MV-4-11 (cell line): ENCODE measurements at regions not wholly inside any gene's neighbourhood (a gene's known extent, or its start where the extent isn't known, plus 50 kb on each side); places are given as distances from the start of the nearest gene placed in this dataset.
"Not testable (repeated sequence)": the region's sequence is repeated elsewhere in the genome, so short reads cannot be mapped to it uniquely, and the experiment has no call there.

ENCODE experiments used
- DNase-seq: peaks from one replicate; lab custom pipeline; 2025; lab: John Stamatoyannopoulos, UW

GRCh38 chr2:52456561-52457377 is 1310.8 kb upstream of the CHAC2 start:
- DNase-seq, result peak; percentile 67

- DNase-seq, result no peak
Observed at GRCh38 chr2:52454962-52455361, 1312.6 kb upstream of the CHAC2 start.

GRCh38 chr2:52452201-52452600 is 1315.4 kb upstream of the CHAC2 start:
- no peak for DNase-seq

GRCh38 chr2:52445686-52446085 is 1321.9 kb upstream of the CHAC2 start:
- no peak for DNase-seq

DNA sequence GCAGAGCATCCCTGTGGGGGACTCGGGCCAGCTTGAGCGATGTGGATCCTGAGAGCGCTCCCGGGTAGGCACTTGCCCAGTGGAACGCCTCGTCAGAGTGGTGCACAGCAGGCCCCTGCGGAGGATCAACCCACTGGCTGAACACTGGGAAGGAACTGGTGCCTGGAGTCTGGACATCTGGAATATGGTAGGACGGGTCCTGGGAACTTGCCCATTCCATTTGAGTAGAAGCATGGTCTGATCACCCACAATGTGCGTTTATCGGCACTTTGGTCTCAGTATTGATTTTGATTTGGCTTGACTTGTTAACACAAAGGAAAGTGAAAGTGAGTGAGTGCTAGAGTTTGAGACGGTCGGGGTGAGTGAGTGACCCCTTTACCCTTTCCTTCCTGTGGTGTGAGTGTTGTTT is 1336.2 kb upstream of the CHAC2 start:
- DNase-seq, result no peak

DNA sequence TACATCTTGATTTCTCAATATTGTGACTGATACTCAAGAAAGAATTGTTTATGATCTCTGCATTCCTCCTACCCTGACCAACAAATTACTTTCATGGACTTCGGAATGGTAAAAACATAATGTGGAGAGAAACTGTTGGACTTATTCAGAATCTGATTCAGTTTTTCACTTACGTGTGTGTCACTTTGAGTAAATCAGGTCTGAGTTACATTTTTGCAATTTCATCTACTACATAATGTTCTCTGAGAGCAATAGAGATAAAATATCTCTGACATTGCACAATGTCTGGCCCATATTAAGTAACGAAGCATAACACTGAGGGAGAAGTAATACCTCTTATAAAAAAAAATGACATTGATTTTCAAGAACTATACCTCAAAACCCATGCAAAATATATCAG is 1337.9 kb upstream of the CHAC2 start:
- DNase-seq, result no peak

DNA sequence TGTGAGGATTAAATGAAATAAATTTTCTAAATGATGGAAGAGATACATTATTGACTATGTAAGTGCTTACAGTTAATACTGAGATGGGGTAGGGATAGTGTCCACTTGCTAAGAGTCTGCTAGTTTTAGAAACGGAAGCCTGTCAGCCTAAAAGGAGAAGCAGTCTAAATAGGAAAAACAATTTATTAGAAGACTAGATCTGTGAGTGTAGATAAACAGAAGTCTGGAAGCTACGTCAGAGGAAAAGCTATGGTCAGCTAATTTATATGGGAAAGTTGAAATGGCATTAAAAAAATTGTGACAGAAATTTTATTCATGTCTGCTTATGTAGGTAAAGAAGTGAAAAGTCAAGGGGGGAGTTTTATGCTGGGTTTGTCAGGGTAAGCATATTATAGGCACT is 1338.4 kb upstream of the CHAC2 start:
- no peak for DNase-seq

GRCh38 chr2:52428224-52428623 is 1339.4 kb upstream of the CHAC2 start:
- no peak for DNase-seq

DNA sequence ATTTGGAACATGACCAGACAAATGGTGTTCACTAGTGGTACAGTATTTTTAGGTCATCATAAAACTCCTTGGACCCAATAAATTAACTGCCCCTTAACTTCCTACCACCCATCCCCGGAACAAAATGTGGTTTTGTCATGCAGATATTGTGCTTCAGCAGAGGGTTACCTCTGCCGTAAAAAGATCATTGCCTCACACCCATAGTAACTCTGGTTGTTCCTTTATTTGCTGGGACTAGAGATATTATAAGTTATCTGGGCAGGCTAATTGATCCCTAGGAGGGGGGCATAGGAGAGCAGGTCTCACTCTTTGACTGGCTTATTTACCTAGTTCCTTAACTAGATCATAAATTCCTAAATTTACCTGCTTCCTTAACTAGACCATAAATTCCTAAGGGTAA is 1343.9 kb upstream of the CHAC2 start:
- no peak for DNase-seq

DNA sequence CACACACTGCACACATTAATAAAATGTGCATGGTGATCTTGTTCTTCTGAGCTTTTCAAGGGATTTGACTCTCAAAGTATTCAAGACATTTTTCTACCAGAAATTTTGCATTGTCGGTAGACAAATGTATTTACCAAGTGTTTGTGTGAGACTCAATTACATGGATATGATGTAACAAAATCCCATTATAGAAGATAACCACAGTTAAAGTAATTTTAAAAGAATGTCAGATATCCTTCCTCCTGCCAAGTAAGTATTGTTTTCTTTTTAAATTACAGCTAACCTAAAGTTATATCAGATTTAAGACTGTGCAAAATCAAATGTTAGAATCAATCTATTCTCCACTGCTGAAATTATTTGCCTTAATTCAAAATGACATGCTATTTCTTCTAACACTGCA is 1344.5 kb upstream of the CHAC2 start:
- DNase-seq, result no peak

- DNase-seq, result no peak
Observed at GRCh38 chr2:52416340-52416739, 1351.3 kb upstream of the CHAC2 start.

GRCh38 chr2:52414561-52415295 is 1352.9 kb upstream of the CHAC2 start:
- no peak for DNase-seq

DNA sequence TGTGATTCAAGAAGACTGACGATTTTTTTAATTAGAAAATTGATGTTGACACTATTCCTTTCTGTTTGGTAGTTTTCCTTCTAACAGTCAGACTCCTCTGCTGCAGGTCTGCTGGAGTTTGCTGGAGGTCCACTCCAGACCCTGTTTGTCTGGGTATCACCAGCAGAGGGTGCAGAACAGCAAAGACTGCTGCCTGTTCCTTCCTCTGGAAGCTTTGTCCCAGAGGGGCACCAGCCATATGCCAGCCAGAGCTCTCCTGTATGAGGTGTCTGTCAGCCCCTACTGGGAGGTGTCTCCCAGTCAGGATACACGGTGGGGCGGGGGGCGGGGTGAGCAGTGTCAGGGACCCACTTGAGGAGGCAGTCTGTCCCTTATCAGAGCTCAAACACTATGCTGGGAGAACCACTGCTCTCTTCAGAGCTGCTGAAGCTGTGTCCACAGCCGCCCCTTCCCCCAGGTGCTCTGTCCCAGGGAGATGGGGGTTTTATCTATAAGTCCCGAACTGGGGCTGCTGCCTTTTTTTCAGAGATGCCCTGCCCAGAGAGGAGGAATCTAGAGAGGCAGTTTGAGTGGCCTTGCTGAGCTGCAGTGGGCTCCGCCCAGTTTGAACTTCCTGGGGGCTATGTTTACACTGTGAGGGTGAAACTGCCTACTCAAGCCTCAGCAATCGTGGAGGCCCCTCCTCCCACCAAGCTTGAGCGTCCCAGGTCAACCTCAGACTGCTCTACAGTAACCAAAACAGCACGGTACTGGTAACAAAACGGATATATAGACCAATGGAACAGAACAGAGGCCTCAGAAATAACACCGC is 1358.1 kb upstream of the CHAC2 start:
- DNase-seq, result not testable (repeated sequence)

DNA sequence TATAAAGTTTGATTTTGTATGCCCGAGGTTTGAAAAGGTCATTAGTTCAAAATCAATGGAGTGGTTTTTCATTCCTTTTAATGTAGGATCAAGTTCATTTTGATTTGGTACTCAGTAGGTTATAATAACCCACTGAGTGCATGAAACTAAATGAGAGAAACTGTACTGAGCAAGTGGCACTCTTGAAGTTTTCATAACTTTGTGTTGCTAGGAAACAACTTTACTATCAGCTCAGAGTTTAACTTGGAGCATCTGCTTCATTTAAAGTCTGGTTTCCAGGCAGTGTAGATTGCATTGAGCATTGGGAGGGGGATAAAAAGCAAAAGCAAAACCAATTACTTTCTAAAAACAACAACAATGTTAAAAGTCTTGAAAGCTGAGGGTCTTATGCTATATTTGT is 1361.6 kb upstream of the CHAC2 start:
- no peak for DNase-seq

DNA sequence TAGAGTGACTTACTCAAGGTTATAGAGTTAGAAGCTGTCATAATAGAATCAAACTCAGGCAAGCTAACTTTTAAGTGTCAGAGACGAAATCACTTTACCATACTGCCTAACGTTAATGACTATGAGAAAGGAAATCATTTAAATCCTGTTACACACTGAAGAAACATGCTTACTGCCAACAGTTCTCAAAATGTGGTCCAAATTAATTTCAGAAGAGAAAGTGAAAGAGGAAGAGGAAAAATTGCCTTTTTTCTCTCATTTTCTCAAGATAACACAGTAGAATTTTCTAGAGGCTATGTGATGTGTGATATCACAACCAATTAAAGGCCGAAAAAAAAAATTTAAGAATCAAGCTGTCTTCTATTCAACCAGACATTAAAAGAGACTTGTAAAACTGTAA is 1362.7 kb upstream of the CHAC2 start:
- peak; percentile 67 for DNase-seq

GRCh38 chr2:52404046-52404445 is 1363.6 kb upstream of the CHAC2 start:
- no peak for DNase-seq

DNA sequence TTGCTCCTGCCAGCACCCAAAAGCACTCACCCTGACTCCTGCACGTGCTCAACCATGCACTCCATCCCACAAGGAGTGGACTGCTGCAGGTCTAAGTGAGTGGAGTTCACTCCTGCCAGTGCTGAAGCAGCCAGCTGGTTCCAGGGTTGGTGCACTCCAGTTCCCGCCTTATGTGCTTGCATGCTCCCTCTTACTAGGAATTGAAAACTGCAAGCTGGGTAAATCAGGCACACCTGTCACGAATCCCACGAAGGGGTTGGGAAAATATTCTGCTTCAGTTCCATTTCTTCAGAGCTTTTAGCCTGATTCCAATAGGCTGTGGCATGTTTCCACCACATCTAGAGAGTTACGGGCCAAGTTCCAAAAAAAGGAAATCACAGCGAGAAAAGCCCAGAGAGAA is 1365.5 kb upstream of the CHAC2 start:
- DNase-seq, result no peak

DNA sequence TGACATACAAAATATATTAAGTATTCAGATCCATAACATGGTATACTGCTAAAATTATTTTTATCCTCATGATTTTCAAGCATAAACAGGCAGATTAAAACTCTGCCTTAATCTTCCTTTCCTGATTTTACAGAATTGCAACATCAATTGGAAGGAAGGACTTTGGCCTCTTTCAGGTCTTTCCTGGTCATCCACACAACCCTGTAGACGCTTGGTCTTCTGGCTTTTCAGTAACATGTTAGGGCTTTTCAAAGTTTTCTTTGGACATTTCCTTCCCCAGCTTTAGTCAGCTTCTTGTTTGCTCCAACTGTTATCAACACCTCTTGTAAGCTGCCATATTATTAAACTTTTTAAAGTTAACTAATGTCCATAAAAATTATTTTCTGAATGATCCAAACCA is 1364.9 kb upstream of the NRXN1 start:
- DNase-seq, result no peak

GRCh38 chr2:52395912-52396311 is 1364.0 kb upstream of the NRXN1 start:
- DNase-seq, result no peak

GRCh38 chr2:52391621-52392020 is 1359.7 kb upstream of the NRXN1 start:
- DNase-seq, result no peak

DNA sequence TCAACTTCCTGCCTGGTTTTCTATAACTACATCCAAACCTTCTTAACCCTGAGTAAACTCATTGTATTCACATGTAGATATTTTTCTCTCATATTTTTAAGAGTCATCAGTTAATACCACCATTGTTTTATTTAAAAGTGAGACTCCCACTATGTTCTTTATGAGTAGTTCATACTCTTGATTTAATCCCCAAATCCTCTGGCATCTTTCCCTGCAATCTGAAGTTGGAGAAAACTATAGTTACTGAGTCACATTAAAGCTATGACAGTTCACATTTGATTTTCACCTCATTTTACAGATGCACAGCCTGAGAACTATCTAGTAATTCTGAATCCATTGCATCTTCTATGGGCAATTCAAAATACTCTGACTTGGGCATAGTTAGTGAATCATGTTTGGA is 1358.7 kb upstream of the NRXN1 start:
- no peak for DNase-seq

DNA sequence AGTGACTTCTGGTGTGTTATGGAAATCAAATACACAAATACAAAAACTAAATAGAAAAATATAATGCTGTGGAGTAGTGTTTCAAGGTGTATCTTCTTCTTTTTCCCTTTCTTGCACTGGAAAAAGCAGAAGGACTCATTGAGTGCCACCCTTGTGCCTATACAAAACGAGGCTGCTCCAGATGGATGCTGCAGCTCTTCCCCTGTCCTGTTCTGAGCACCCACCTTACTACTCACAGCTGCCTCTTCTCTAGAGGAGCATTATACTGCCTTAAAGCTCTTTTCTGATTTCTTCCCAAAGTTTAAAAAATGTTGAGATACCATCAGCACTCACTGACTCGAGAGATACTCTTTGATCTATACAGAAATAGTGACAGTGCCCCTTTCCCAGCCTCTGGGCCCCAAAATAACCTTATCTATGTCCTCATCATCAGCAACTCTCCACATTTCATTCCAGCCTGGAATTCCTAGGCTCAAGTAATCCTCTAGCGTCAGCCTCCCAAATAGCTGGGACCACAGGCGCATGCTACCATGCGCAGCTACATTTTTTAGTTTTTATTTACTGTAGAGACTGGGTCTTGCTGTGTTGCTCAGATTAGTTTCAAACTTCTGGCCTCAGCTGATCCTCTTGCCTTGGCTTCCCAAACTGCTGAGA is 1356.1 kb upstream of the NRXN1 start:
- DNase-seq, result no peak
